ENCODE measurements at regions not wholly inside any gene's neighbourhood (a gene's known extent, or its start where the extent isn't known, plus 50 kb on each side); places are given as distances from the start of the nearest gene placed in this dataset.
"Not testable (repeated sequence)": the region's sequence is repeated elsewhere in the genome, so short reads cannot be mapped to it uniquely, and the experiment has no call there.

GRCh38 chr9:97771641-97772040, 74.5 kb upstream of the XPA start:
- FAIRE-seq, result no peak

GRCh38 chr9:97772145-97772544, 75.0 kb upstream of the XPA start:
- FAIRE-seq (no peak), DNase-seq (ENCODE audit: extremely low spot score, insufficient read length, low read depth) (no peak)

More at GRCh38 chr9:97771641-97772040, 74.5 kb upstream of the XPA start:
- DNase-seq (ENCODE audit: extremely low spot score, insufficient read length, low read depth), result no peak

GRCh38 chr9:97773091-97773490, 76.0 kb upstream of the XPA start:
- FAIRE-seq (no peak), DNase-seq (ENCODE audit: extremely low spot score, insufficient read length, low read depth) (no peak)

GRCh38 chr9:97773723-97774122, 76.6 kb upstream of the XPA start:
- DNase-seq (ENCODE audit: extremely low spot score, insufficient read length, low read depth), result no peak
- no peak for FAIRE-seq

GRCh38 chr9:97774673-97775072, 77.5 kb upstream of the XPA start:
- DNase-seq (ENCODE audit: extremely low spot score, insufficient read length, low read depth), result no peak
- no peak for FAIRE-seq

GRCh38 chr9:97778740-97779139, 74.3 kb upstream of the FOXE1 start:
- DNase-seq (ENCODE audit: extremely low spot score, insufficient read length, low read depth); FAIRE-seq: not testable (repeated sequence)

GRCh38 chr9:97779608-97780007, 73.4 kb upstream of the FOXE1 start:
- DNase-seq (ENCODE audit: extremely low spot score, insufficient read length, low read depth) (no peak), FAIRE-seq (no peak)

GRCh38 chr9:97781902-97782301, 71.1 kb upstream of the FOXE1 start:
- DNase-seq (ENCODE audit: extremely low spot score, insufficient read length, low read depth), result no peak
- no peak for FAIRE-seq

- FAIRE-seq (no peak), DNase-seq (ENCODE audit: extremely low spot score, insufficient read length, low read depth) (no peak)
These were observed 66.7 kb upstream of the FOXE1 start for GRCh38 chr9:97786341-97786740.

GRCh38 chr9:97787551-97787950, 65.5 kb upstream of the FOXE1 start:
- no peak for FAIRE-seq
- DNase-seq (ENCODE audit: extremely low spot score, insufficient read length, low read depth), result no peak

GRCh38 chr9:97788763-97789663, 64.0 kb upstream of the FOXE1 start:
- FAIRE-seq (no peak), DNase-seq (ENCODE audit: extremely low spot score, insufficient read length, low read depth) (no peak)

- DNase-seq (ENCODE audit: extremely low spot score, insufficient read length, low read depth), result no peak
- FAIRE-seq, result no peak
These were observed 62.5 kb upstream of the FOXE1 start for GRCh38 chr9:97790542-97790941.

- DNase-seq (ENCODE audit: extremely low spot score, insufficient read length, low read depth), result no peak
- no peak for FAIRE-seq
These were observed 61.5 kb upstream of the FOXE1 start for GRCh38 chr9:97791542-97791941.

GRCh38 chr9:97793067-97793466, 60.0 kb upstream of the FOXE1 start:
- FAIRE-seq, result no peak
- no peak for DNase-seq (ENCODE audit: extremely low spot score, insufficient read length, low read depth)

GRCh38 chr9:97794666-97795065, 58.4 kb upstream of the FOXE1 start:
- no peak for DNase-seq (ENCODE audit: extremely low spot score, insufficient read length, low read depth)
- FAIRE-seq, result no peak

- not testable (repeated sequence) for DNase-seq (ENCODE audit: extremely low spot score, insufficient read length, low read depth); FAIRE-seq
These were observed 56.9 kb upstream of the FOXE1 start for GRCh38 chr9:97796176-97796575.

- DNase-seq (ENCODE audit: extremely low spot score, insufficient read length, low read depth), result no peak
- no peak for FAIRE-seq
These were observed 51.8 kb upstream of the FOXE1 start for GRCh38 chr9:97801180-97801579.

- DNase-seq (ENCODE audit: extremely low spot score, insufficient read length, low read depth) (no peak), FAIRE-seq (no peak)
These were observed 50.8 kb upstream of the FOXE1 start for GRCh38 chr9:97802276-97802675.

GRCh38 chr9:97803167-97804058, 49.6 kb upstream of the FOXE1 start:
- DNase-seq (ENCODE audit: extremely low spot score, insufficient read length, low read depth) (peak; percentile 83), FAIRE-seq (peak; percentile 21)

Measured in GM18507 (cell line).